ENCODE measurements at regions not wholly inside any gene's neighbourhood (a gene's known extent, or its start where the extent isn't known, plus 50 kb on each side); places are given as distances from the start of the nearest gene placed in this dataset.

GRCh38 chr9:78756813-78757510, 460.0 kb downstream of the PSAT1 start:
- no peak overlapping the region for H3K4me3 ChIP-seq (ENCODE audit: low read depth, low read length)
- no peak for DNase-seq (ENCODE audit: low read depth)
- TF ChIP-seq, protein P1, sequence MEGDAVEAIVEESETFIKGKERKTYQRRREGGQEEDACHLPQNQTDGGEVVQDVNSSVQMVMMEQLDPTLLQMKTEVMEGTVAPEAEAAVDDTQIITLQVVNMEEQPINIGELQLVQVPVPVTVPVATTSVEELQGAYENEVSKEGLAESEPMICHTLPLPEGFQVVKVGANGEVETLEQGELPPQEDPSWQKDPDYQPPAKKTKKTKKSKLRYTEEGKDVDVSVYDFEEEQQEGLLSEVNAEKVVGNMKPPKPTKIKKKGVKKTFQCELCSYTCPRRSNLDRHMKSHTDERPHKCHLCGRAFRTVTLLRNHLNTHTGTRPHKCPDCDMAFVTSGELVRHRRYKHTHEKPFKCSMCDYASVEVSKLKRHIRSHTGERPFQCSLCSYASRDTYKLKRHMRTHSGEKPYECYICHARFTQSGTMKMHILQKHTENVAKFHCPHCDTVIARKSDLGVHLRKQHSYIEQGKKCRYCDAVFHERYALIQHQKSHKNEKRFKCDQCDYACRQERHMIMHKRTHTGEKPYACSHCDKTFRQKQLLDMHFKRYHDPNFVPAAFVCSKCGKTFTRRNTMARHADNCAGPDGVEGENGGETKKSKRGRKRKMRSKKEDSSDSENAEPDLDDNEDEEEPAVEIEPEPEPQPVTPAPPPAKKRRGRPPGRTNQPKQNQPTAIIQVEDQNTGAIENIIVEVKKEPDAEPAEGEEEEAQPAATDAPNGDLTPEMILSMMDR (IDR thresholded peaks at IDR 0.05; ENCODE audit: insufficient read depth, low read depth, low read length), result no peak

DNA sequence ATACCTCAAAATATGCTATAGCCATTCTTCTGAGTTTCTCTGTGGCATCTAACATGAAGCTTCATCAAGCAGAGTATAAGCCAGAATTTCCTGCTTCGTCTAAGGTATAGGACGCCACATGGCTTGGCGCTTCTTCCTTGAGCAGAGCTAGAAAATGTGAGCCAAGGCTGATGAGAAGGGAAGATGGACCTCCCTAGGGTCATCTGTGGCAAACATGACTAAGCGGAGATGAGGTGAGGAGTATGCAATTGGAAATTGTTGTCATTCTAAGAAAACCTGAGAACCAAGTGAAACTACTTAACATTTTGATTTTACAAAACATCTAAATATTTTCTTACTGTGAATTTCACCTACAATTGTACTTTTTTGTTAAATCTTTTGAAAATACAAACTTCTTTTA, 466.5 kb downstream of the PSAT1 start:
- TF ChIP-seq, protein P1 (IDR thresholded peaks at IDR 0.05; ENCODE audit: insufficient read depth, low read depth, low read length), result no peak
- no peak overlapping the region for H3K4me3 ChIP-seq (ENCODE audit: low read depth, low read length)

GRCh38 chr9:78765861-78766260, 468.9 kb downstream of the PSAT1 start:
- no peak overlapping the region for H3K4me3 ChIP-seq (ENCODE audit: low read depth, low read length)
- TF ChIP-seq, protein P1 (IDR thresholded peaks at IDR 0.05; ENCODE audit: insufficient read depth, low read depth, low read length), result no peak
- no peak for DNase-seq (ENCODE audit: low read depth)

More for the DNA sequence above, 466.5 kb downstream of the PSAT1 start:
- no peak for DNase-seq (ENCODE audit: low read depth)

GRCh38 chr9:78767490-78767889, 470.6 kb downstream of the PSAT1 start:
- no peak overlapping the region for H3K4me3 ChIP-seq (ENCODE audit: low read depth, low read length)
- TF ChIP-seq, protein P1 (IDR thresholded peaks at IDR 0.05; ENCODE audit: insufficient read depth, low read depth, low read length), result no peak
- no peak for DNase-seq (ENCODE audit: low read depth)

- TF ChIP-seq, protein P1 (IDR thresholded peaks at IDR 0.05; ENCODE audit: insufficient read depth, low read depth, low read length), result no peak
- no peak overlapping the region for H3K4me3 ChIP-seq (ENCODE audit: low read depth, low read length)
- no peak for DNase-seq (ENCODE audit: low read depth)
Measured at GRCh38 chr9:78769690-78770089, 472.8 kb downstream of the PSAT1 start.

DNA sequence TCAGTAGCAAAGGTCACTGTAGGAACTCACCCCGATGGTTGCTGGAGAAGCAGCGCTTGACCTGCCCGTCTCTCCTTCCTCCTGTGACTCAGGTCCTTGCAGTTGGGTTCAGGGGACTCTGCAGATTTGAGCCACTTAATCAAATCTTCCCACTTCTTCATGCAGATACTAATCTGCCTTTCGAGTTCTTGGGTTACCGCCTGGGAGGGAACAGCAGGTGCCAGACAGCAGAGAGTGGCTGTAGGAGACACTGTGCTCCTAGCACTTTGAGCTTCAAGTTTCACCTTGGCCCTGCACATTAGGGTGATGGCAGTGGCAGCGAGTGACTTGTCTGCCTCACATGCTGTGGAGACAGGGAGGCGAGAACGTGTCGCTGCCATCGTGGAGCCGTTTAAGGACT, 478.3 kb downstream of the PSAT1 start:
- no peak overlapping the region for H3K4me3 ChIP-seq (ENCODE audit: low read depth, low read length)
- DNase-seq (ENCODE audit: low read depth), result no peak
- TF ChIP-seq, protein P1 (IDR thresholded peaks at IDR 0.05; ENCODE audit: insufficient read depth, low read depth, low read length), result no peak

Measured in fibroblast of villous mesenchyme (primary cell).